Left lung (tissue), 4 donors: ENCODE measurements at regions not wholly inside any gene's neighbourhood (a gene's known extent, or its start where the extent isn't known, plus 50 kb on each side); places are given as distances from the start of the nearest gene placed in this dataset.

ENCODE experiments used
- ATAC-seq: fragments of 200-7000 bp; cut with Tn5 transposase; one replicate; pipeline ENCODE4 v1.9.1; 2020; ENCODE audit warnings: moderate library complexity
- DNase-seq, 4 donors: peaks; one replicate each; pipeline ENCODE4 v3.0.0-alpha.2; 2013 to 2020
- H3K27ac ChIP-seq, 2 donors: fragments of 200-600 bp; sonication (generic) in 1 of 2; one replicate each; pipeline versions ENCODE4 v1.5.0 to v1.8.0; 2020 to 2021
- H3K27me3 ChIP-seq, 2 donors: fragments of 200-600 bp; sonication (generic) in 1 of 2; one replicate each; pipeline versions ENCODE4 v1.5.0 to v1.8.0; 2020 to 2021
- H3K36me3 ChIP-seq, 2 donors: fragments of 200-600 bp; sonication (generic) in 1 of 2; one replicate each; pipeline versions ENCODE4 v1.5.0 to v1.8.0; 2020 to 2021
- H3K4me1 ChIP-seq, 2 donors: fragments of 200-600 bp; one replicate each; pipeline ENCODE4 v1.8.0; 2021
- H3K4me3 ChIP-seq, 2 donors: fragments of 200-600 bp; sonication (generic) in 1 of 2; one replicate each; pipeline versions ENCODE4 v1.5.0 to v1.8.0; 2020 to 2021; ENCODE audit warnings: mild to moderate bottlenecking in 1 of 2
- H3K9me3 ChIP-seq, 2 donors: fragments of 200-600 bp; sonication (generic) in 1 of 2; one replicate each; pipeline versions ENCODE4 v1.5.0 to v1.8.0; 2020 to 2021
- CTCF ChIP-seq, 2 donors: fragments of 200-600 bp; sonication (generic) in 1 of 2; IDR thresholded peaks; one replicate each; pipeline versions ENCODE4 v1.5.0 to v1.8.0; 2021; ENCODE audit warnings: antibody characterized with exemption in 2 of 2
- intact Hi-C, 2 donors: fragments of 100-400 bp; cut with DNase I; formaldehyde crosslinking; loops; one replicate each; pipeline versions ENCODE4 v1.11.2 to v1.14.2; 2022
- donor health status: DM: no; HTN: yes; CAD: no.
- donor health status: DM: no; HTN: no; CAD: no.

- Histone ChIP-seq H3K4me1 (no peaks in the 10 kb centered on the region), H3K4me3 (no peak overlapping the region), H3K9me3 (no peaks in the 10 kb centered on the region), H3K27me3 (peaks cover 0 to 16% of the 10 kb centered on the region in 2 donors), H3K36me3 (no peaks in the 10 kb centered on the region), H3K27ac (no peak overlapping the region)
- DNase-seq (no peak), ATAC-seq (no peak)
- TF ChIP-seq CTCF (IDR thresholded peaks at IDR 0.05), result no peak
- intact Hi-C loops, result no loop called here
Observed at GRCh38 chr7:132072873-132073272, 503.4 kb downstream of the PLXNA4 start.

- Histone ChIP-seq H3K27ac (no peak overlapping the region), H3K36me3 (no peaks in the 10 kb centered on the region), H3K27me3 (peaks cover 0 to 16% of the 10 kb centered on the region in 2 donors), H3K4me1 (no peaks in the 10 kb centered on the region), H3K4me3 (no peak overlapping the region), H3K9me3 (no peaks in the 10 kb centered on the region)
- TF ChIP-seq CTCF (IDR thresholded peaks at IDR 0.05), result no peak
- DNase-seq (no peak), ATAC-seq (no peak)
- intact Hi-C loops, result no loop called here
Observed at GRCh38 chr7:132072165-132072564, 504.1 kb downstream of the PLXNA4 start.

DNA sequence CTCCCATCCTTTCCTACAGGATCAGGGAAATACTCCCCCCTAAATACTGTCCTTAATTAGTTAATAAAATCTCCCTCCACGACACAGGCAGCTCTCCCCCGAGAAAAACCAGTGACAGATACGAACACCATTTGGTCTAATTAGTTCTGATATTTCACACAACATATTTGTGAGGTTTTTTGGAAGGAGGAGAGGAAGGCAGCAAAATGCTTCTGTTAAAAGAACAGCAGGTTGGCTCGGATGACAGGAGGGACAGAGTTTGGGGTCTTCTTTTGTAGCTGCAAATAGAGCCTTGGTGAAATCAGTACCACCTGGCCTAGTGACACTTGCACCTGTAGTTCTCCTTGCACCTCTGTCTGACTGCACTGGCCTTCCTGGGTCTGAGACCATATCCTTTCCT, 507.0 kb downstream of the PLXNA4 start:
- intact Hi-C loops, result no loop called here
- TF ChIP-seq CTCF (IDR thresholded peaks at IDR 0.05), result no peak

DNA sequence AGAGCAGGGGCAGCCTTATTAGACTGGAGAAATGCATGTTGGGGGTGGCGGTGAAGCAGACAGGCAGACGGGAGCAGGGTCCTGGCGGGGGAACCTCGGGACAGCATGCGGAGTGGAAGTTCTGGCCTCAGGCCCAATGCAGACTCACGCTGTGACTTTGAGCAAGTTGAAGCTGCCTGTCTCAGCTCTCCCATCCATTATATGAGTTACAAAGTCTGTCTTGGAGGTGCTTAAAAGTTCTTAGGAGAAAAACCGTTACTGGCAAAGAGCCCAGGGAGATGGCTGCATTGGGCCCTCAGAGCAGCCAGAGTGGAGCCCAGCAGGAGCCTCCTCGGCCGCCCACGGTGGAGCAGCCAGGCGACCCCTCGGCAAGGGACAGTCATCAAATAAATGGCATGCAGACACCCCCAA, 509.5 kb downstream of the PLXNA4 start:
- intact Hi-C loops, result no loop called here
- no peaks in the 10 kb centered on the region for H3K9me3 ChIP-seq

More for the DNA sequence above, 507.0 kb downstream of the PLXNA4 start:
- ATAC-seq (no peak), DNase-seq (no peak)
- Histone ChIP-seq H3K27ac (no peak overlapping the region), H3K36me3 (no peaks in the 10 kb centered on the region), H3K9me3 (no peaks in the 10 kb centered on the region), H3K4me3 (no peak overlapping the region), H3K4me1 (no peaks in the 10 kb centered on the region), H3K27me3 (no peaks in the 10 kb centered on the region)

GRCh38 chr7:132065989-132066603, 509.7 kb upstream of the PODXL start:
- Histone ChIP-seq H3K27me3 (no peaks in the 10 kb centered on the region), H3K36me3 (no peaks in the 10 kb centered on the region), H3K27ac (peak overlapping the region in 1 of 2 donors; percentile 15), H3K4me3 (no peak overlapping the region), H3K4me1 (no peaks in the 10 kb centered on the region), H3K9me3 (no peaks in the 10 kb centered on the region)
- DNase-seq, result no peak
- ATAC-seq, result peak; percentile 16
- TF ChIP-seq CTCF (IDR thresholded peaks at IDR 0.05), result no peak
- intact Hi-C loops, result no loop called here

More for the DNA sequence above, 509.5 kb downstream of the PLXNA4 start:
- no peak overlapping the region for H3K4me3 ChIP-seq
- H3K27ac ChIP-seq, result peak overlapping the region; percentile 5 to 15
- no peaks in the 10 kb centered on the region for H3K27me3 ChIP-seq
- H3K4me1 ChIP-seq, result no peaks in the 10 kb centered on the region
- TF ChIP-seq CTCF (IDR thresholded peaks at IDR 0.05), result no peak
- DNase-seq (peak in 1 of 4 donors; percentile 68), ATAC-seq (peak; percentile 14)
- H3K36me3 ChIP-seq, result no peaks in the 10 kb centered on the region
